ENCODE measurements at regions not wholly inside any gene's neighbourhood (a gene's known extent, or its start where the extent isn't known, plus 50 kb on each side); places are given as distances from the start of the nearest gene placed in this dataset.

GRCh38 chr4:20616848-20617247, 83.4 kb upstream of the PACRGL start (continued):
- TF ChIP-seq CTCF (conservative IDR thresholded peaks at IDR 0.05; ENCODE audit: low read depth in 2 of 2) (no peak), POLR2AphosphoS5 (IDR thresholded peaks at IDR 0.05; ENCODE audit: low read depth) (no peak)

- Mint-ChIP-seq H3K36me3 (ENCODE audit: low read depth) (no peaks in the 10 kb centered on the region), H3K4me3 (no peak overlapping the region), H3K9me3 (no peaks in the 10 kb centered on the region), H3K27me3 (ENCODE audit: insufficient read depth, low read depth, poor library complexity) (peaks cover 2% of the 10 kb centered on the region), H3K4me1 (peaks cover 30% of the 10 kb centered on the region), H3K27ac (no peak overlapping the region)
- no peak overlapping the region for H2AFZ ChIP-seq
- no peaks in the 10 kb centered on the region for H3K9me2 ChIP-seq (ENCODE audit: insufficient read depth)
- peak overlapping the region; percentile 58; the same call in 1 of the 2 replicates for H3K4me2 ChIP-seq
- H3K36me3 ChIP-seq (ENCODE audit: insufficient read depth), result no peaks in the 10 kb centered on the region
- no peaks in the 10 kb centered on the region for H3F3A ChIP-seq (replicated peaks; ENCODE audit: low read depth)
- ATAC-seq, result peak; percentile 23; the same call in 1 of the 3 replicates
- H3K4me1 ChIP-seq (ENCODE audit: insufficient read depth), result peaks cover 40% of the 10 kb centered on the region
- no peaks in the 10 kb centered on the region for H4K20me1 ChIP-seq (replicated peaks; ENCODE audit: insufficient read depth)
- H3K79me2 ChIP-seq (replicated peaks; ENCODE audit: insufficient read depth), result no peaks in the 10 kb centered on the region
- TF ChIP-seq ZNF462 (CRISPR knock-in tag; IDR thresholded peaks at IDR 0.05) (no peak), CREB1 (CRISPR knock-in tag; IDR thresholded peaks at IDR 0.05; ENCODE audit: low read depth) (no peak), ZNF331 (CRISPR knock-in tag; IDR thresholded peaks at IDR 0.05; ENCODE audit: low read depth) (no peak), POLR2AphosphoS5 (IDR thresholded peaks at IDR 0.05; ENCODE audit: low read depth) (no peak), EZH2phosphoT487 (IDR thresholded peaks at IDR 0.05; ENCODE audit: unreplicated experiment) (no peak), STAT1 (IDR thresholded peaks at IDR 0.05; ENCODE audit: unreplicated experiment) (no peak), ETS1 (IDR thresholded peaks at IDR 0.05) (no peak)
- H3K4me3 ChIP-seq, result no peak overlapping the region
- no peaks in the 10 kb centered on the region for H3K27me3 ChIP-seq (ENCODE audit: insufficient read depth)
- no peak for DNase-seq (ENCODE audit: low spot score)
- no peak overlapping the region for H3K27ac ChIP-seq (ENCODE audit: low read depth)
These were observed 82.4 kb upstream of the PACRGL start for GRCh38 chr4:20617678-20618396.

Measured in GM23338 (cell line).